H4 (cell line): ENCODE measurements at regions not wholly inside any gene's neighbourhood (a gene's known extent, or its start where the extent isn't known, plus 50 kb on each side); places are given as distances from the start of the nearest gene placed in this dataset.
"Not testable (repeated sequence)": the region's sequence is repeated elsewhere in the genome, so short reads cannot be mapped to it uniquely, and the experiment has no call there.

ENCODE experiments used
- DNase-seq: peaks from one replicate; pipeline ENCODE4 v3.0.0-alpha.2; 2015; ENCODE audit warnings: low spot score

DNA sequence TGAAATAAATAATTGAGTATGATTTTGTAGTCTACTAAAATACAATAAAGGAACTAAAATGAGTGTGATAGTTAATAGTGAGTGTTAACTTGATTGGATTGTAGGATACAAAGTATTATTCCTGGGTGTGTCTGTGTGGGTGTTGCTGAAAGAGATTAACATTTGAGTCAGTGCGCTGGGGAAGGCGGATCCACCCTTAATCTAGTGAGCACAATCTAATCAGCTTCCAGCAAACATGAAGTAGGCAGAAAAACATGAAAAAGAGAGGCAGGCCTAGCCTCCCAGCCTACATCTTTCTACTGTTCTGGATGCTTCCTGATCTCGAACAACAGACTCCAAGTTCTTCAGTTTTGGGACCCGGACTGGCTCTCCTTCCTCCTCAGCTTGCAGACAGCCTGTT, 1716.6 kb downstream of the MRPL39 start:
- DNase-seq, result no peak

- DNase-seq, result peak; percentile 55
Observed at GRCh38 chr21:23887725-23888306, 1719.5 kb downstream of the MRPL39 start.

- DNase-seq, result no peak
Observed at GRCh38 chr21:23886828-23887724, 1720.2 kb downstream of the MRPL39 start.

GRCh38 chr21:23881783-23882182, 1725.5 kb downstream of the MRPL39 start:
- DNase-seq, result no peak

GRCh38 chr21:23876925-23877558, 1730.2 kb downstream of the MRPL39 start:
- DNase-seq, result no peak

GRCh38 chr21:23874271-23874670, 1733.0 kb downstream of the MRPL39 start:
- DNase-seq, result no peak

- no peak for DNase-seq
Observed at GRCh38 chr21:23861911-23862504, 1745.3 kb downstream of the MRPL39 start.

GRCh38 chr21:23858878-23859277, 1748.4 kb downstream of the MRPL39 start:
- DNase-seq, result no peak

- DNase-seq, result peak; percentile 52
Observed at GRCh38 chr21:23853796-23854379, 1753.4 kb downstream of the MRPL39 start.

DNA sequence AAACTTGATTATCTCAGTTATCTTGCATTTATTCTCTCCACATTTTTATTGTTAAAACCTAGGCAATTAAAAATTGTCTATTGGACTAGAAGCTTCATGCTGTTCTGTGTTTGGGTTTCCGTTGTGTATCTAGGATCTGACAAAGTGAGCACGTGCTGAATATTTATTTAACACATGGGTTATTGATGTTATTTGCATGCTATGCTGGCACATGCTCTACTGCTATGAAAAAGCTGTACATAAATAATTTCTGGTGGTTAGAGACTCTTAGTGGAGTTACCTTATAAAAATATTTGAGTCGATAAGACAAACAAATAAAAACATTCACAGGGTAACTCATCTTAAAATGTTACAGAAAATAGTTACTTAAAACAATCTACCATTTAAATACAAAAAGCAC, 1769.7 kb downstream of the MRPL39 start:
- DNase-seq, result no peak

- no peak for DNase-seq
Observed at GRCh38 chr21:23822760-23823159, 1784.5 kb downstream of the MRPL39 start.

GRCh38 chr21:23817337-23817736, 1789.9 kb downstream of the MRPL39 start:
- DNase-seq, result no peak

DNA sequence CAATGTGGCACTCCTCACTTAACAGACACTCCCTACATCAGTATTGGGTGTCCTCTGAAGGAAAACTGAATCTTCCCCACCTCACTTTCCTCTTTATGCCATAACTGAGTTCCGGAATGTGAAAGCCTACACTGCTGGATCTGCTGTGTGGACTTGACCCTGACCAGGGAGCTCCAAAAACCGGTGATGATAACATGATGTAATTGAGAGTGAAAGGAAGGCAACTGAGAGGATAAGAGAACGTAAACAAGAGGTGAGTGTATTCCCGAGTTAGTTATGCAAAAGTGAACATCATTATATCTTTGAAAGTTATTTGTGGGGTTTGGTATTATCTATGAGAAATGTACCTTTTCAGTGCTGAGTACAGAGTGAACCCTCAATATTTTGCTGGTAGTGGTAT, 1794.8 kb downstream of the MRPL39 start:
- no peak for DNase-seq

DNA sequence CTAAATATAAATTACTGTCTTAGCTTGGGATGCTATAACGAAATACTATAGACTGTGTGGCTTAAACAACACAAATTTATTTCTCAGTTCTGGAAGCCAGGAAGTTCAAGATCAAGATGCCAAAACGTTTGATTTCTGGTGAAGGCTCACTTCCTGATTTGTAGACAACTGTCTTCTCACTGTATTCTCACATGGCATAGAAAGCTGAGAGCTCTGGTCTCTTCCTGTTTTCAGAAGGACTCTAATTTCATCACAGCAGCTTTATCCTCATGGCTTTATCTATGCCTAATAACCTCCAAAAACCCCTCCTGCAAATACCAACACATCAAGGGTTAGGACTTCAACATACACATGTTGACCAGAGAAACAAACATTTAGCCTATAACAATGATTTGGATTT, 1795.5 kb downstream of the MRPL39 start:
- DNase-seq, result no peak

DNA sequence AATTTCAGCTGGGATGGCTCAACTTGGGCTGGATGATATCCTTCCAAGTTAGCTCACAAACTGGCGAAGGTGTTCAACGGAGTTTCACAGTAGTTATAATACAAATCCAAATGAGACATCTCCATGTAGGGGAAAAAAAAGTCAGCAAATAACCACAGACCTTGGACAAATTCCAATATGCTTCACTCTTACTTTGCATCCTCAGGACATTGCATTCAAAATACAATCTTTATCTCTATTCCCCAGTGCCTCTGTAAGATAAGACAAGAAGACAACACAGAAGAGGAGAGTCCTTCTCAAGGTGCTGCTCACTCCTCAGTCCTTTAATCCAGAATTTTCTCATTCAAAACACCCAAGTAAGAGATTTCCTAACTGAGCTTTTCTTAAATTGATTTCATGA, 1797.7 kb downstream of the MRPL39 start:
- no peak for DNase-seq

DNA sequence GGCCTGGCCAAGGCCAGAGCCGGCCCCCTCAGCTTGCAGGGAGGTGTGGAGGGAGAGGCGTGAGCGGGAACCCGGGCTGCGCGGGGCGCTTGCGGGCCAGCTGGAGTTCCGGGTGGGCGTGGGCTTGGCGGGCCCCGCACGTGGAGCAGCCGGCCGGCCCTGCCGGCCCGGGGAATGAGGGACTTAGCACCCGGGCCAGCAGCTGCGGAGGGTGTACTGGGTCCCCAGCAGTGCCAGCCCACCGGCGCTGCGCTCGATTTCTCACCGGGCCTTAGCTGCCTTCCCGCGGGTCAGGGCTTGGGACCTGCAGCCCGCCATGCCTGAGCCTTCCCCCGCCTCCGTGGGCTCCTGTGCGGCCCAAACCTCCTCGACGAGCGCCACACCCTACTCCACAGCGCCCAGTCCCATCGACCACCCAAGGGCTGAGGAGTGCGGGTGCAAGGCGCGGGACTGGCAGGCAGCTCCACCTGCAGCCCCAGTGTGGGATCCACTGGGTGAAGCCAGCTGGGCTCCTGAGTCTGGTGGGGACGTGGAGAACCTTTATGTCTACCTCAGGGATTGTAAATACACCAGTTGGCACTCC, 1800.2 kb downstream of the MRPL39 start:
- DNase-seq, result not testable (repeated sequence)

DNA sequence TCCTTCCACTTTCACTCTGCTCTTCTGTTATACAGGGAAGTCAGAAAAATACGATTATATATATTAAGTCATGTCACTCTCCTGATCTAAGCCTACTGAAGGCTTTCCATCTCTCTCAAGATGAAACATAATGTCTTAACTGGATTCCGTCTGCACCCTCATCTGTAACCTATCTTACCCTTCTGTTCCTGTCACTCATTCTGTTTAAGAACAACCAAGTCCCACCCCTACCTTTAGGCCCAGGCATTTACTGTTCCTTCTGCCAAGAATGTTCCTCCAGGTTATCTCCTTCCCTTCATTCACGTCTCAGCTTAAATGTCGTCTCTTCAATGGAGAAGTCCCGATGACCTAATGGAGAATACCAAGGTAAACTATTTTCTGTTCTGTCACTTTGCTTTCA, 1802.4 kb downstream of the MRPL39 start:
- DNase-seq, result no peak

DNA sequence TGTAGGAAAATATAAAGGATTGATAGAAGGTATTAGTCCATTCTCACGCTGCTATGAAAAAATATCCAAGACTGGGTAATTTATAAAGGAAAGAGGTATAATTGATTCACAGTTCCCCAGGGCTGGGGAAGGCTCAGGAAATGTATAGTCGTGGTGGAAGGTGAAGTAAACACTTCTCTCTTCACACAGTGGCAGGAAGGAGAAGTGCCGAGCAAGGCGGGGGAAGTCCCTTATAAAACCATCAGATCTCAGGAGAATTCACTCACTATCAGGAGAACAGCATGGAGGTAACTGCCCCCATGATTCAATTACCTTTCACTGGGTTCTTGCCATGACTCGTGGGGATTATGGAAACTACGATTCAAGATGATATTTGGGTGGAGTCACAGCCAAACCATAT, 1806.0 kb downstream of the MRPL39 start:
- no peak for DNase-seq

DNA sequence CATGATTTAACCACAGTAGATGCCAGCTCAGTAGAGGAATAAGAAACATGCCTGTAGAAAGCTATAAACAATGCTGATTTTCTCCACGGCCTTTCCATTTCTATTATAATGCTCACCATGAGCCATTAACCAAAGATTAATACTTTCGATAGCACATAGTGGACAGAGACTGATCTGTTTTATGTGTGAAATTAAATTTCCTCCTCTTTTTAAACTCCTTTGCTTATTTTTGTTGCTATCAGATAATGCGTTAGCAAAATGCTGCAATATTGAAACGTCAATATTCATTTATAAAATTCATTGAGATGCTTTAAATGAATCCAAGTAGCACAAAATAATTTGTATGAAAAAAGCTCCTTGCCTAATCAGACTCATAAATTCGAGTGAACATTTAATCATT, 1807.9 kb downstream of the MRPL39 start:
- no peak for DNase-seq

DNA sequence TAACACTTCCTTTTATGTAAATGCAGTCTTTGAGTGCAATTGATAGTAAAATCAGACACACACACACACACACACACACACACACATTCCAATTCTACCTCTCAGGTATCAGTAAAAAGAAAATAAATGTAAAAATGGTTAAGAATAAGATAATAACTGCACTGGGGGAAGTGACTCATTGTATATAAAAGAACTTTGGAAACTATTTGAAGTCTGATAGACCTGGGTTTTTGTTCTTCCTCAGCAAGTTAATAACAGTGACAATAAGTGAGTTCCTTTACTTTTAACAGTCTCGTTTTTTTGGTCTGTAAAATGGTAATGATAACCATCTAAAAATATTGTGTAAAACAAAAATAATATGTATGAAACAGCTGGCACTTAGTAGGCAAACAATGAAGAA, 1815.0 kb downstream of the MRPL39 start:
- no peak for DNase-seq

GRCh38 chr21:23789864-23790263, 1817.4 kb downstream of the MRPL39 start:
- DNase-seq, result no peak

GRCh38 chr21:23780326-23780725, 1827.0 kb downstream of the MRPL39 start:
- DNase-seq, result no peak
